H9 (cell line): ENCODE measurements at regions not wholly inside any gene's neighbourhood (a gene's known extent, or its start where the extent isn't known, plus 50 kb on each side); places are given as distances from the start of the nearest gene placed in this dataset.

Experiments used
- DNase-seq: peaks from one replicate; pipeline ENCODE4 v3.0.0-alpha.2; 2017
- H2AFZ ChIP-seq: one replicate; pipeline ENCODE4 v1.6.1; 2013; ENCODE audit warnings: mild to moderate bottlenecking, low read length, control low read depth, moderate library complexity
- H2AK5ac ChIP-seq: 2 replicates; pipeline ENCODE4 v1.6.1; 2013; ENCODE audit warnings: low read length, control low read depth, mixed read lengths; ENCODE audit not compliant: insufficient read length
- H2BK120ac ChIP-seq: one replicate; pipeline ENCODE4 v1.6.1; 2013; ENCODE audit warnings: low read depth, mild to moderate bottlenecking, low read length, control low read depth, inconsistent platforms; ENCODE audit not compliant: poor library complexity, severe bottlenecking
- H2BK12ac ChIP-seq: 2 replicates; pipeline ENCODE4 v1.6.1; 2013; ENCODE audit warnings: low read length, control low read depth, mixed read lengths, low read depth; ENCODE audit not compliant: insufficient read length
- H2BK15ac ChIP-seq: 2 replicates; pipeline ENCODE4 v1.6.1; 2013; ENCODE audit warnings: low read depth, low read length, control low read depth
- H2BK20ac ChIP-seq: one replicate; pipeline ENCODE4 v1.6.1; 2013; ENCODE audit warnings: low read depth, mild to moderate bottlenecking, low read length, control low read depth, inconsistent platforms; ENCODE audit not compliant: poor library complexity, severe bottlenecking
- H2BK5ac ChIP-seq: 2 replicates; pipeline ENCODE4 v1.6.1; 2013; ENCODE audit warnings: low read length, control low read depth, mixed read lengths; ENCODE audit not compliant: insufficient read length
- H3K14ac ChIP-seq: 2 replicates; pipeline ENCODE4 v1.6.1; 2013; ENCODE audit warnings: low read length, control low read depth; ENCODE audit not compliant: insufficient read depth
- H3K18ac ChIP-seq: 2 replicates; pipeline ENCODE4 v1.6.1; 2013; ENCODE audit warnings: low read depth, mild to moderate bottlenecking, mixed read lengths, low read length, control low read depth; ENCODE audit not compliant: insufficient read length
- H3K23ac ChIP-seq: 2 replicates; pipeline ENCODE4 v1.6.1; 2013; ENCODE audit warnings: low read length, control low read depth, mixed read lengths, low read depth; ENCODE audit not compliant: insufficient read length
- H3K23me2 ChIP-seq: 2 replicates; pipeline ENCODE4 v1.6.1; 2013; ENCODE audit warnings: low read depth, mild to moderate bottlenecking, mixed read lengths, low read length, control low read depth; ENCODE audit not compliant: insufficient read length, poor library complexity, severe bottlenecking
- H3K27ac ChIP-seq: 2 replicates; pipeline ENCODE4 v1.5.1; 2013; ENCODE audit warnings: low read length, control low read depth, mixed read lengths, low read depth; ENCODE audit not compliant: insufficient read length
- H3K27me3 ChIP-seq: 2 replicates; pipeline ENCODE4 v1.6.1; 2013; ENCODE audit warnings: low read length, control low read depth, inconsistent platforms; ENCODE audit not compliant: insufficient read depth
- H3K4ac ChIP-seq: 2 replicates; pipeline ENCODE4 v1.6.1; 2013; ENCODE audit warnings: low read depth, mild to moderate bottlenecking, control low read depth, inconsistent platforms, low read length, moderate library complexity
- H3K4me1 ChIP-seq: 2 replicates; pipeline ENCODE4 v1.6.1; 2013; ENCODE audit warnings: low read length, control low read depth, inconsistent platforms; ENCODE audit not compliant: insufficient read depth
- H3K4me2 ChIP-seq: 2 replicates; pipeline ENCODE4 v1.6.1; 2013; ENCODE audit warnings: low read length, control low read depth, mixed read lengths; ENCODE audit not compliant: insufficient read length, insufficient read depth
- H3K56ac ChIP-seq: 2 replicates; pipeline ENCODE4 v1.6.1; 2013; ENCODE audit warnings: low read depth, mild to moderate bottlenecking, mixed read lengths, low read length, control low read depth; ENCODE audit not compliant: insufficient read length
- H3K79me1 ChIP-seq: 2 replicates; pipeline ENCODE4 v1.6.1; 2013; ENCODE audit warnings: low read depth, mild to moderate bottlenecking, moderate library complexity, low read length, control low read depth, inconsistent platforms; ENCODE audit not compliant: insufficient read depth, poor library complexity, severe bottlenecking
- H3K79me2 ChIP-seq: 2 replicates; pipeline ENCODE4 v1.6.1; 2013; ENCODE audit warnings: low read length, control low read depth, inconsistent platforms; ENCODE audit not compliant: insufficient read depth
- H3K9ac ChIP-seq: 2 replicates; pipeline ENCODE4 v1.6.1; 2013; ENCODE audit warnings: low read length, control low read depth, mixed read lengths; ENCODE audit not compliant: insufficient read length; ENCODE audit errors: extremely low read depth
- H3K9me3 ChIP-seq: one replicate; pipeline ENCODE4 v1.6.1; 2013; ENCODE audit warnings: low read depth, low read length, inconsistent platforms; ENCODE audit not compliant: control insufficient read depth
- H3T11ph ChIP-seq: one replicate; pipeline ENCODE4 v1.6.1; 2013; ENCODE audit warnings: mild to moderate bottlenecking, low read length, control low read depth, inconsistent platforms
- H4K20me1 ChIP-seq: one replicate; pipeline ENCODE4 v1.6.1; 2013; ENCODE audit not compliant: control insufficient read depth, insufficient read length, insufficient read depth
- H4K5ac ChIP-seq: 2 replicates; pipeline ENCODE4 v1.6.1; 2013; ENCODE audit warnings: low read depth, mild to moderate bottlenecking, mixed read lengths, low read length, control low read depth; ENCODE audit not compliant: insufficient read length
- H4K8ac ChIP-seq: replicated peaks from 2 replicates; pipeline ENCODE4 v1.6.1; 2013; ENCODE audit warnings: low read length, control low read depth, mixed read lengths, low read depth; ENCODE audit not compliant: insufficient read length
- H4K91ac ChIP-seq: 2 replicates; pipeline ENCODE4 v1.6.1; 2013; ENCODE audit warnings: low read depth, mild to moderate bottlenecking, moderate library complexity, mixed read lengths, low read length, control low read depth; ENCODE audit not compliant: insufficient read length
- H3K27ac Mint-ChIP-seq, 3 experiments: 2 replicates in 2 of 3; 3 replicates in 1 of 3; pipeline ENCODE4 v1.8.0; 2020 to 2021; ENCODE audit warnings: mixed read lengths in 3 of 3, mild to moderate bottlenecking in 1 of 3, moderate library complexity in 1 of 3
- H3K27me3 Mint-ChIP-seq: 2 replicates; pipeline ENCODE4 v1.8.0; 2021; ENCODE audit warnings: low read depth, mild to moderate bottlenecking, moderate library complexity, mixed read lengths
- H3K36me3 Mint-ChIP-seq, 3 experiments: 2 replicates in 2 of 3; 3 replicates in 1 of 3; pipeline ENCODE4 v1.8.0; 2020 to 2021; ENCODE audit warnings: low read depth in 3 of 3, mixed read lengths in 3 of 3; ENCODE audit not compliant: insufficient read depth in 1 of 3
- H3K4me1 Mint-ChIP-seq, 2 experiments: 2 replicates each; pipeline ENCODE4 v1.8.0; 2020; ENCODE audit warnings: mixed read lengths in 2 of 2
- H3K4me3 Mint-ChIP-seq, 2 experiments: 2 replicates in 1 of 2; 3 replicates in 1 of 2; pipeline ENCODE4 v1.8.0; 2020 to 2021; ENCODE audit warnings: mild to moderate bottlenecking in 2 of 2, mixed read lengths in 2 of 2, moderate library complexity in 1 of 2
- H3K9me3 Mint-ChIP-seq, 2 experiments: 2 replicates in 1 of 2; 3 replicates in 1 of 2; pipeline ENCODE4 v1.8.0; 2020; ENCODE audit warnings: mild to moderate bottlenecking in 2 of 2, mixed read lengths in 2 of 2, moderate library complexity in 1 of 2
- WGBS: extraction: QIAGEN DNeasy Blood & Tissue Kit; methylation state at CpG from one replicate; pipeline ENCODE4 v1.1.7; 2013; ENCODE audit warnings: missing lambda C conversion rate, low lambda C conversion rate, mixed read lengths; ENCODE audit not compliant: insufficient read length; ENCODE audit errors: extremely low coverage; 5-methylcytosine and 5-hydroxymethylcytosine counted together
- TF ChIP-seq, protein P1 (sequence below): fragments of 200-600 bp; sonication (generic); conservative IDR thresholded peaks from 3 replicates; pipeline ENCODE4 v1.8.0; 2021; ENCODE audit warnings: antibody characterized with exemption, mild to moderate bottlenecking

GRCh38 chr5:174514325-174514724 lies 210.1 kb upstream of the MSX2 start:
- H3K79me1 ChIP-seq: no peaks in the 10 kb centered on the region
- Mint-ChIP-seq H3K9me3 (peaks cover 3 to 6% of the 10 kb centered on the region in 2 experiments; a peak in 4 of 5 replicates), H3K36me3 (peaks cover 0 to 6% (median 0%) of the 10 kb centered on the region in 3 experiments; a peak in 1 of 7 replicates), H3K27me3 (peaks cover 48% of the 10 kb centered on the region), H3K27ac (no peak overlapping the region), H3K4me1 (peaks cover 7 to 12% of the 10 kb centered on the region in 2 experiments), H3K4me3 (no peak overlapping the region)
- no peak overlapping the region for H3K56ac ChIP-seq
- H2BK15ac ChIP-seq: no peak overlapping the region
- no peak overlapping the region for H3K23ac ChIP-seq
- H3K27me3 ChIP-seq: no peaks in the 10 kb centered on the region
- H2AK5ac ChIP-seq: no peak overlapping the region
- H4K20me1 ChIP-seq: no peaks in the 10 kb centered on the region
- H3K14ac ChIP-seq: no peak overlapping the region
- no peak overlapping the region for H2BK12ac ChIP-seq
- H3K18ac ChIP-seq: no peak overlapping the region
- H3K4me2 ChIP-seq: no peak overlapping the region
- no peak overlapping the region for H2BK5ac ChIP-seq
- H3K79me2 ChIP-seq: no peaks in the 10 kb centered on the region
- no peak overlapping the region for H3K9ac ChIP-seq
- H4K91ac ChIP-seq: no peak overlapping the region
- WGBS: no CpG with 5 or more reads among the region's 4 CpGs
- DNase-seq: no peak
- no peak overlapping the region for H3K27ac ChIP-seq
- H3K23me2 ChIP-seq: no peaks in the 10 kb centered on the region
- no peak overlapping the region for H2BK120ac ChIP-seq
- no peaks in the 10 kb centered on the region for H3K9me3 ChIP-seq
- H4K8ac ChIP-seq: no peak overlapping the region
- no peak overlapping the region for H2BK20ac ChIP-seq
- H3K4me1 ChIP-seq: no peaks in the 10 kb centered on the region
- no peak overlapping the region for H3K4ac ChIP-seq
- H4K5ac ChIP-seq: no peak overlapping the region
- H2AFZ ChIP-seq: no peak overlapping the region
- TF ChIP-seq, protein P1, sequence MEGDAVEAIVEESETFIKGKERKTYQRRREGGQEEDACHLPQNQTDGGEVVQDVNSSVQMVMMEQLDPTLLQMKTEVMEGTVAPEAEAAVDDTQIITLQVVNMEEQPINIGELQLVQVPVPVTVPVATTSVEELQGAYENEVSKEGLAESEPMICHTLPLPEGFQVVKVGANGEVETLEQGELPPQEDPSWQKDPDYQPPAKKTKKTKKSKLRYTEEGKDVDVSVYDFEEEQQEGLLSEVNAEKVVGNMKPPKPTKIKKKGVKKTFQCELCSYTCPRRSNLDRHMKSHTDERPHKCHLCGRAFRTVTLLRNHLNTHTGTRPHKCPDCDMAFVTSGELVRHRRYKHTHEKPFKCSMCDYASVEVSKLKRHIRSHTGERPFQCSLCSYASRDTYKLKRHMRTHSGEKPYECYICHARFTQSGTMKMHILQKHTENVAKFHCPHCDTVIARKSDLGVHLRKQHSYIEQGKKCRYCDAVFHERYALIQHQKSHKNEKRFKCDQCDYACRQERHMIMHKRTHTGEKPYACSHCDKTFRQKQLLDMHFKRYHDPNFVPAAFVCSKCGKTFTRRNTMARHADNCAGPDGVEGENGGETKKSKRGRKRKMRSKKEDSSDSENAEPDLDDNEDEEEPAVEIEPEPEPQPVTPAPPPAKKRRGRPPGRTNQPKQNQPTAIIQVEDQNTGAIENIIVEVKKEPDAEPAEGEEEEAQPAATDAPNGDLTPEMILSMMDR: no peak
- H3T11ph ChIP-seq: no peak overlapping the region
